HG03442 (cell line): ENCODE measurements at regions not wholly inside any gene's neighbourhood (a gene's known extent, or its start where the extent isn't known, plus 50 kb on each side); places are given as distances from the start of the nearest gene placed in this dataset.

Source experiments
- ATAC-seq: cut with Tn5 transposase; IDR thresholded peaks from one replicate; pipeline ENCODE4 v1.9.1; 2021; ENCODE audit warnings: mild to moderate bottlenecking, moderate library complexity; ENCODE audit not compliant: unreplicated experiment

DNA sequence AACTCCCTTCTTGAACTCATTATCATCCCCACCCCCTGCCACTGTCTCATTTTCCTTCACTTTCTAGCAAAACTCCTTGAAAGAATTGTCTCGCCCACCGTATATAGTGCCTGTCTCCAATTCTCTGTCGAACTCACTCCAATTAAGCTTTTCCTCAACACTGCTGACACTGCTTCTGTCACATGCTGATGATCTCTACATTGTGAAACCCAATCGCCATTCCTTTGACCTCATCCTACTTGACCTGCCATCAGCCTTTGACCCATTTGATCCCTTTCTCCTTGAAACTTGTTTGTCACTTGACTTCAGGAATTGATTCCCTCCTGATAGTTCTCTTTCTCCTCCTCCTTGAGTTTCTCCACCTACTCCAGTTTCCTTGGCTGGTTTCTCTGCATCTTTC, 54.8 kb downstream of the CCDC71L start:
- no peak for ATAC-seq

GRCh38 chr7:106604971-106605370, 56.0 kb downstream of the CCDC71L start:
- ATAC-seq = no peak

GRCh38 chr7:106604303-106604924, 56.5 kb downstream of the CCDC71L start:
- no peak for ATAC-seq

GRCh38 chr7:106603346-106603745, 57.6 kb downstream of the CCDC71L start:
- ATAC-seq = no peak

DNA sequence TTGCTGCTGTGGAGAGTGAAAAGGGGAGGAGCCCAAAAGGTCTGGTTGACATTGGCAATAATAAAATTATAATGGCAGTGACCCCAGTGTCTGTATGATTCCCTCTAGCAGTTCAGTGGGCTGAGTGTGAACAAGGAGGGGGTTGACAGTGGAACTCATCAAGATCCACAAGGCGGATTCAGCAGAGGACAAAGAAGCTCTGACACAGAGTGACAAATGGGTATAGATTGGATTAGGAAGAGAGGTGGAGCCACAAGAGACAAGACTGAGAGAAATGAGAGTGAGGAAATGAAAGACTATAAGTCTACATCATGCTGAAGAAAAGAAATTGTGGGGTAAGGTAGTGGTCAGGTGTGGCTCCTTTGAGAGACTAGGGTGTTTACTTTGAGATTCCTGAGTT, 58.9 kb downstream of the CCDC71L start:
- ATAC-seq = no peak

DNA sequence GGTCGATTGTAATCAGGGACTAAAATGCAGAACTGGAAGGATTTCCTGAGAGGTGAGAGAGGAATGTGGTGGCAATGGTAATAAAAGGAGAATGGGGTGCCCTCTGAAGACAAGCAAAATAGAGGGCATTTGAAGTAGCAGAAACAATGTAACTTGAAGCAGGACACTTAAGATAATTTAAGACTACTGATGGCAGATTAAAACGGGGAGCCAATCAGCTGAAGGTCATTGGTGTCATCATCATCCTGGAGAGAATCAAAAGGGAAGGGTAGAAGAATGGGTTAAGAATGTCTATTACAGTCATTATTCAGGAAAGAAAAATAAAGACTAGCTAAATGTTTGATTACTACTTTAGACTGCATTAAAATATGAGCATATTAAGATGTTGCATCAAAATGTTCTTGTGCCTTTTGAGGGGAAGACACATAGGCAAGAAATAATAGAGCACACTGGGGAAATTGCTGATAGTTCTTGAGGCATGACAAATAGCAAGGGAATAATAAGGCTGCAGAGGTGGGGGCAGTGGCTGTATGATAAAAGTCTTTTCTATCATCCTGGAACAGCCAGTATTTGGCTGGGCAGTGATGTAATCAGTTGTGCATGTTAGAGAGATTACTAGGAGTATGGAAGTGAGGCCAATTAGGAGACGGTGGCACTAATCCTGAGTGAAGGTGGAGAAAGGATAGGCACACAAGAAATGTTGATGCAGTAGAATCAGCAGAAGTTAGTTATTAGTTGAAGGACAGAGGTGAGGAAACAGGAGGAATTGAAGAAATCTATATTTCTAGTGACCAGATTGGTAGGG, 60.2 kb downstream of the CCDC71L start:
- no peak for ATAC-seq

GRCh38 chr7:106599343-106599698, 61.6 kb downstream of the CCDC71L start:
- no peak for ATAC-seq

DNA sequence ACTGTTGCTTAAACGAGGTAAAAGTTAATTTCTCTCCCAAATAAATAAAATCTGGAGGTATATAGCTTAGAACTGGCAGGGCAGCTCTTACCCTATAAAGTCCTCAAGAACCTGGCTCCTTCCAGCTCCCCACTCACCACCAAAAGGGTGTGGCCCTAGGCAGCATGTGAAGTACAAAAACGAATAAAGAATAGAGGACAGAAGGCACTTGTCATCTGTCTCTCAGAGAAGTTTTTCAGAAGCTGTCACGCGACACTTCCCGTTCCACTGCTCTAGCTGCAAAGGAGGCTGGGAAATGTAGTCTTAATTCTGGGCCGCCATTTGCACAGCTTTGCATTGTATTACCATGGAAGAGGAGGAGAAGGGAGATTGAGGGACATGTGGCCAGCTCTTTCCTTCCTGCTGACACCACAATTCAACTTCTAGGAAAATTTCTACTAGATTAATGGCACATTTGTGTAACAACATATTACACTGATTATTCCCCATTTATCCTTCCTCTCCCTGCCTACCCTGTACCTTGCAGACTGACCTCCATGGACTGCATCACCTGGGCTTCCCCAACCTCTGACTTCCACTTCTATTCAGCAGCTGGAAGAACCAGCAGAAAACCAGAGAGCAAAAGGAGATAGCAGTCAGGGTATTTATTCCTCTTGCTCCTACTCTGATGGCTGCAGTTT, 62.2 kb downstream of the CCDC71L start:
- ATAC-seq = peak; percentile 98

GRCh38 chr7:106597751-106598546, 63.0 kb downstream of the CCDC71L start:
- ATAC-seq = no peak

- ATAC-seq = no peak
Measured at GRCh38 chr7:106597014-106597413, 63.9 kb downstream of the CCDC71L start.

DNA sequence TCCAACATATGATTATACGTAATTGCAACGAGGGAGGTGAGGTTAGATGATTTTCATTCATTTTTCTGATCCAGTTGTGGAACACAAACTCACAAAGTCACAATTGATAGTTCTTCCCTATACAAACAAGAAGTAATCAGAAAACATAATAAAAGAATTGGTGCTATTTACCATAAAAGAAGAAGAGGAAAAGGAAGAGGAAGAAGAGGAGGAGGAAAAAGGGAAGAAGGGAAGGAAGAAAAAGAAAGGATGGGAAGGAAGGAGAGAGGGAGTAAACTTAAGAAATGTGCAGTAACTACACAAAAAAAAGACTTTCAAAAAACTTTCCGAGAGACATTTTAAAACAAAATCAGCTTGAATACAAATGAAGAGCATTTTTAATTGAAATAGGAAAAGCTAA, 65.0 kb downstream of the CCDC71L start:
- ATAC-seq = no peak

GRCh38 chr7:106593028-106593417, 67.9 kb downstream of the CCDC71L start:
- ATAC-seq = no peak

GRCh38 chr7:106592282-106593027, 68.5 kb downstream of the CCDC71L start:
- ATAC-seq = no peak

GRCh38 chr7:106591146-106591545, 69.8 kb downstream of the CCDC71L start:
- ATAC-seq = no peak

DNA sequence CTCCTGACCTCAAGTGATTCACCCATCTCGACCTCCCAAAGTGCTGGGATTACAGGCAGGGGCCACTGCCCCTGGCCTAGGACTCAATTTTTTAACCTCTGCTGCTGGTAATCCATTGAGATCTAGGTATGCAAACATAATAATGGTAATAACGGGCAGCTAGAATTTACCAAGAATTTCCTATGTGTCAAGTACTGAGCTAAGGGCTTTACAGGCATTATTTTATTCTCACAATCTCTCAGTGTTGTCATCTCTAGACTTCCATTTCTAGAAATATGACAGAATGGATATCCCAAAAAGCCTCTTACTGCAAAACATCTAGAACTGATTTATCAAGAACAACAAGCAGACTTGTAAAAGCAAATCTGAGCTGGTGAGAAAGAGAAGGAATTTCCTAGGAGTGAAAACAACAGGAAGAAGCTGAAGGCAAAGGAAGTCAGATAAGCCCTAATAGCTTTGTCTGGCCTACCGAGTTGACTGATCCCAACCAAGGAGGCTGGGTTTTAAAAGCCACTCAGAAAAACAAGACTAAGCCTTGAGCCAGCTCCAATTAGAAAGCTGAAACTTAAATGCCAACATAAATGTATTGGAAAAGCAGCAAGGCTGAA, 70.6 kb downstream of the CCDC71L start:
- ATAC-seq = no peak

GRCh38 chr7:106589198-106589879, 71.6 kb downstream of the CCDC71L start:
- ATAC-seq = no peak

DNA sequence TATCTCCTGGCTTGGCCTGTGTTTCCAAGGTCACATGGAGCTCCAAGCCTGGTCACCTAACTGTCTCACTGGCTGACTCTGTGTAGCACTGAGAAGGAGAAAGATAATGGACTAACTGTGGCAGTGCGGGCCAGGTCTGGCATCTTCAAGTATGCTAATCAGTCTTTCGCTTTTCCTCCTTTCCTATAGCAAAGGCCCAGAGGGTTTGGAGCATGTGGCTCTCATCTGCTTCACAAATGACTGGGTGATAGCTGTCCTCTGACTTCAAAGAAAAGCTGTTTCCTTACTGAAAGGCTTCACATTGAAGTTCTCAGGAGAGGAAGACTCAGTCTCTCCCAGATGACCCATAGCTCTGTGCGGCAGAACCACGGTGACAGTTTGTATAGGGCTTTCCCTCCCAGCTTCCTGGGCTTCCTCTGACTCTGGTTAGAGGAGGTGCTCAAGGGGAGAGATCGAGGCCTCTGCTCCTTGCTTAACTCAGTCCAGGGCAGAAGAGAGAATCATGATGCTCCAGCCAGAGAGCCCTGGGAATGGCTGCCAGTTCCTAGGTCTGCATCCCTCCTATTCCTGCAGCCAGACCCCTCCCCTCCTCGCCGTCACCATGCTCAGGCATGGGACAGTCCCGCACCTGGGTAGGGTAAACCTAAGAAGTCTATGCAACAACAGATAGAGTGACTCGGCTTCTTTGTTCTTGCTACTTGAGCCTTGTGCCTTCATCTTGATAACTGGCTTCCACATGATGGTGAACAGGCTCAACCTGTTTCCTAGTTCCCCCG, 72.3 kb downstream of the CCDC71L start:
- ATAC-seq = no peak

DNA sequence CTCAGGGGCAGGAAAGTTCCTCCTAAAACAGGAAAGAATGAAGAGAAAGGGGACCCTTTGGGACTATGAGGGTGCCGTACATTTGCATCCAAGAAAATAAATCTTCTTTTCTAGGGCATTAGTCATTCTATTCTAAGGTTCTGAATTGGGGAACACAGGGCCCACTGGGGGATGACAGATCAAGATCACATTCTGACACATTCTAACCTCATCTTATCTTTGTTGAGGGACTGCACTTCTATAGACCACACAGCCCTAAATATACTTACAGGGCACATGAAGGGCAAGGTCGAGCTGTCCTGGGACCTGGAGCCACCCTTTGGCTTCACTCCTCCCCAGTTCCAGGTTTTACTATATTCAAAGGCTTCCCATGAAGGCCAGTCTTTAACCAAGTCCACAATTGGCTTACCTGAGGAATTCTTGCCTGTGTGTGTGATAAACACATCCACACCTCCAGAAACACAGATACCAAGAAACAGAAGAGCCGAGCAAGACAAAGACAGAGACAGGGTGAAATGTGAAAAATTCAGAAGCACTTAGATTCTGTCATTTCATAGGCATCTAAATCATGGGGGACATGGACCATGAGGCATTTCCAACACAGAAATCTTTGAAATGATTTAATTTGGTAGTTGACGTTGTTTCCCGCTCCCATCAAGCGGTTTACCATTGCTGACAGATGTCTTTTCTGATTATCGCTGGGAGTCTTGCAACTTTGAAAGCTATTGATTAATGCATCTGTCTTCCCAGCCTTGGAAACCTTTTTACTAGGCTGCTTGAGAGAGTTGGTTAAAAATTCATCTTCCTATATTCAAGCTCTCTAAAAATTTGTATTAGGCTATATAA, 75.8 kb downstream of the CCDC71L start:
- no peak for ATAC-seq
